ENCODE measurements at regions not wholly inside any gene's neighbourhood (a gene's known extent, or its start where the extent isn't known, plus 50 kb on each side); places are given as distances from the start of the nearest gene placed in this dataset.
A peak's percentile ranks its signal among the peaks of the same experiment; 100 is the strongest.
"Not testable (repeated sequence)": the region's sequence is repeated elsewhere in the genome, so short reads cannot be mapped to it uniquely, and the experiment has no call there.

DNA sequence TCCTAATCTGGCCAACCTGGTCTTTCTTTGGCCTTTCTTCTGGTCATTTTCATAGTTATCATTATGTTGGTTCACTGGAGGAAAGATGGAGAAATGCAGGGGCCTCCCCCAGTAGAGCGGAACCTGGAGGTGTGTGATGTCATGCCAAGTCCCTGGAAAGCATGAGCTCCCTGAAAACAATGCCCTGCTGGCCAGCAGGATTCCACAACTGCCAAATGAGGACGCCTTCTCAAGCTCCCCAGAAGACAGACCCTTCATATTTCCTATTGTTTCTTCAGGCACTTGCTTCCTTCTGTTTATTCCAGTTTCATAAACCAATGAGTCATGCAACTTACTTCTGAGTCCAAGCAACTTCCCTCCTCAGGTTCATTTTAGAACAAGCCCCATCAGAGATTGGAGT, 339.0 kb downstream of the GATA3 start:
- no peak for DNase-seq

DNA sequence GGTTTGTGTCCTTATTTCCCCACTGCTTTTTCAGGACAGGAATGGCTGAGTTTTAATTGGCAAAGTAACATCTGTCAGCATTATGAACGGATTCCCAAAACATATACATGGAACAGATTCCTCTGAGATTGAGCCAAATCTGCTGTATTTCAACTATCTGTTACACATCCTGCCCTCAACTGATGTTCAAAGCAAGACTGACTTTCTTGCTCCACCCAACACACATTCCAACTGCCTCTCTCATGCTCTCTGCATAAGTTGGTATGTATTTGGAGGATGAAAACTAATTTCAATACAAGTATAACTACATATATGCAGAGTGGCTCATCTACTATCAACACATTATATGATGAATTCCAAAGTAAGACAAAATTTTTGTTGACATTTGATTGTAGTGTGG, 342.2 kb downstream of the GATA3 start:
- no peak for DNase-seq

DNA sequence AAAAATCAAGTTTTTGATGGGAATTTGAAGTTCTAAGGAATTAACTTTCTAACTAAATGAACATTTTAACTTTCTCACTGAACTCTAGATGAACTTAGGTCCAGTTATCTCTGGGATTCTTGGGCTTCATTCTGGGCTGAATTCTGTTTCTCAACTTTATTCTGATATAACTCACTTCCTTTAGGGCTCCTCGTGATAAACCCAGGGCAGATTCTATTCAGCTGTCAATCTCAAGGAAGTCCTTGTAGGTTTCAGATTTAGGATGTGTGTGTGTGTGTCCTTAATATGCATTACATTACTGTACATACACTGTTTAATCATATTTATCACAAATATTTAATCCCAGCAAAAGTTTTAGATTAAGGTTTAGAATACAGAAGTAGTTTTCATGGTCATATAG, 344.3 kb downstream of the GATA3 start:
- no peak for DNase-seq

DNA sequence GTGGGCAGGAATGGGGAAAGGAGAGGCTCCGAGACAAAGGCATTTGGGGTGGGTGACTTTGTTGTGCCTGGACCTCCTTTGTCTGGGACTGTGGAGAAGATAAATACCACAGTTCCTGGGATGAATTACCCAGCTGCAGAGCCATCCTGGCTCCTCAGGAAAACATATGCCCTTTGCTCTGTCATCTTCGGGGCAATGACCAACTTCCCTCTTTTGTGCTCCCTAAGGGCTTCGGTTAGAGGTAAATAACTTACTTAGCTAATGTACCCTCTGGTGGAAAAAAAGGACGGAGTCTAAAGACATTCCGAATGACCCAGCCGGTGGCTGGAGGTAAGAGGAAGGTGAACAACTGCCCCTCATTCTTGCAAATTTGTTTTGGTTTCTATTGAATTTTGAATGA, 345.7 kb downstream of the GATA3 start:
- DNase-seq = no peak

DNA sequence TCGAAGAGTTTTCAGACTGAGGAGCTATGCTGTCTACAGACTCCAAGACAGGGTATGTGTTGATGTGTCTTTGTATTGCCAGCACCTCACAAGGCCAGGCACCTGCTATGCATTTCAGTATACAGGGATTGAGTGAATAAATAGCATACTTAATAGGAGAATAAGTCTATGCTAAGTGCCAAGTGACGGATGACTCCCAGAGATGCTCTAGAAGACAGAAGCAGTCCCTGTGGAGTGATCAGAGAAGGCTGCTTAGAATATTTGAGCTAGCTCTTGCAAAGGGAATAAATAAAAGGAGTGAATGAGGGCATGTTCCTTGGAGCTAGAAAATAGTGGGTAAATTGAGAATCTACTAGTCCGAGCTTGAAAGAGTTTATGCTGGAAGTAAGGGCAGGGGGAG, 346.4 kb downstream of the GATA3 start:
- no peak for DNase-seq

DNA sequence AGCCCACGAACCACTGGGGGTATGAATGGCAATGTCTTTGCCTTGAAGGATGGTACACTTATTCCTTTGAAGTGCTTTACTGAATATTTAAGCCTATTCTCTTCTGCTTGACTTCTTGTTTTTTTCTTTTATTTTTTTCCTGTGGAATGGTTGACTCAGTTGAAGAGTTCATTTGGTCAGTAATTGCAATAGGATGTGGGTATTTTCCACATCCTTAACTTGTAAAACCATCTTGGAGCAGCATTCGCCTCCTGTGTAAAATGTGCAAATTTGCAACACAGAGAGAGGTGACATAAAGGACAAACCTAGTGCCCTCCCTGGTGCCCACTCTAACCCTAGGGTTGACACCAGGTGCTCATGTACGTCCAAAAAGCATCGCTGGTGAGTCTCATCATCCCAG, 347.0 kb downstream of the GATA3 start:
- no peak for DNase-seq

DNA sequence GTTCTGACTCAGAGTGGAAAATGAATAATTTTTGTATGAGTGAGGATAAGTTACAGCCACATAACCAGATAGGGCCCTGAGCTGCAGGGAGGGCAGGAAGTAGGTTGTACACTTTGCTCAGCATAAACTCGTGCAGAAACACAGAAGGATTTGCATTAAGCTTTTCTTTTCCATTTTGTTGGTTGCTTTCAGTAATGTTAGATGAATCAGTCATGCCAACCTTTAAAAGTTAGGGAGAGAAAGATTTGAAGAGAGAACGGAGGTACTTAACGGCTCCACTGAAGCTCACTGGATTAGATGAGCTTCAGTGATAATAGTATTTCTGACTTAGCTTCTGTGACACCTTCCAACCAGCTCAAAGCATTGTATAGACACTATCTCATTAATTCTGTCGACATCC, 348.1 kb downstream of the GATA3 start:
- DNase-seq = no peak

DNA sequence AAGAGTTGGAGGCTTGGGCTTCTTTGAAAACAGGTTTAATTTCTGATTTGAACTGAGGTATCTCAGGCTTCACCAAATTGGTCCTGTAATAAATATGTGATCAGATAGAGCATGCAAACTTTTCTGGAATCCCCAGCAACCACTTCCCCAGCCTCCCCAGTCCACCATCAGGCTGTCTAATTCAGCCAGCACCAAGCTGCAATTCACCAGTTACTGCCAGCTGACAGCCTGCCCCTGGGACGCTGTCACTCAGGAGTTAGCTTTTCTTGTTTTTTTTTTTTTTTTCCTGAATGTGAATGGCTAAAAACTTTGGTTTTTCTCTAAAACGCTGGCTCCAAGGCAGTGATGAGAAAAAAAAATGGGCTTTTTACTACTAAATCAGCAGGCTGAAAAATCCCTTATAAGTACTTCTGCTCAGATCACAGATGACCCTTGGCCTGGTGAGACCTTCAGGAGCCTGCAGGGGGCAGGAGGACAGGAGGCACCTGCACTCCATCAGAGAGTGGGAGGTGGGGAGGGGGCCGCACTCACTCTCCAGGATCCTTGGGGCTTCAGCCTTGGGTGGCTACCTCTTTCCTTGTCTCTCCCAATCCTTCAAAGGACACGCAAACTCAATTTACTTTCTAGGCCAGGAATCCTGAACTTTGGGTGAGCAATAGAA, 349.4 kb downstream of the GATA3 start:
- no peak for DNase-seq

DNA sequence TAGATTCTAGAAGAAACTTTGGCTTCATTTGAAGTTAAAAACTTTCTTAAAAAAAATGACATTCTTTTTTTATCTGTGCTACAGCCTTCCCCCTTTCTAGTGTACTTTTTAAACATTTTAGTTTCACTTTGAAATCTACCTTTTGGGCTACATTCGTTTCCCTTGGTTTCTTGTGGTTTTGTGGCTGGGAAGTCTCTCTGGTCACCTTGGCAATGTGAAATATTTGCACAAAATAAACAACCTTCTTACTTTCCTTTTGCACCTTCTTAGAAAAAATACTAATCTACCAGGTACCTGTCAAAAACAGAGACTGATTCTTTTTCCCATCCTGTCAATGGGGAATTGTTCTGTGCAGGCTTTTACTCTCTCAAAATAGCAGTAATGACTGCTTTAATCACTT, 350.2 kb downstream of the GATA3 start:
- no peak for DNase-seq

DNA sequence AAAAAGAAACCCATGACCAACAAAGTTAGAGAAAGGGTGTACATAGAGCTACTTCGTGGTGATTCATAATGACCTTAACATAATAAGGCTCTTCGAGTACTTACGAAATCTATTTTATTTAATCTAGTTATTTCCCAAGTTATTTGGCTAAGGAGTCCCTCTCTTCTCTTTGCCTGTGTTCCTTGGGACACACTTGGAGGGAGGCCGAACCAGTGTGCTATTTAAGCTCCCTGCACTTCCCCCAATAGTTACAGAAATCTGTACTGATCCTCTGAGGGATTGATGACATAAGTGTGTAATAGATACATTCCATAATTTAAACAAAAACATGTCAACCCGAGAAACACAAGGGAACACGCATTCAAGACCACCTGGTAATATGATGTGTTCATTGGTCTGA, 351.1 kb downstream of the GATA3 start:
- no peak for DNase-seq

DNA sequence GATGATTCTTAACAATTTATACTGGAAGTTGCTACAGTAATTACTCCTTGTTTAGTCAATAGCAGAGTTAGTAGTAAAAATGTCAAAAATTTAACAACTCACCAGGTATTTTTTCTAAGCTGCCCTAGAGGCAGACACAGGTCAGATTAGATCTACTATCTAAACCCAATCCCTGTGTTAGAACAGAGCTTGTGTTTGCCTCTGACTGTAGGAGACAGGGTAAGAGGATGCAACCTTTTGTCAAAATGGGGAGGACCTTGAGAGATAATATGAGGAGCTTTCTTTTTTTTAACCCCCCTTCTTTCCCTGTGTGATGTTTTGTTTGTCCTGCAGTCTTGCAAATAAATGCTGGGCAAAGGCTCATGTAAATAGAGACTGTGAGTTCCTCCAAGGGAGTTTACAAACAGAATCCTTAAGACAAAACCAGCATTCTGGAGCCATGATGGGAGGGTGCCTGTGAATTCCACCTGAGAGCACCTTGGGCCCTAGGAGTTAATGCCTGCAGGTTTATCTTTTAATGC, 353.1 kb downstream of the GATA3 start:
- DNase-seq = no peak

DNA sequence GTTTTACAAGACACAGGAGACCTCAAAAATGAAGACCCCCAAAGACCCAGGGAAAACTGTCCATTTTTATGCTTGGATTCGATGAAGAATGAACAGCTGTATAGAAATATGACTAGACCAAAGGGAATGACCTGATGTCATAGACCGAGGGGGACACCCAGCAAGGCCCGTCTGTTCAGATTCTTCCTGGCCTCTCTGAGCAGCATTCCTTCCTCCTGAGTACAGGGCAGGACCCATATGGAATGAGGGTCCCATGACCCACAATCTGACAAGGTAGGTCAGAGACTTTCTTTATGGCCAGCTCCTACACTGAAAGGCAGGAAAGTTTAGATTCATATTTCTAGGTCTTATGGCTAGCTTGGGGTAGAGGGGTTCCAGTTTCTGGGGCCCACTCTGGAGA, 356.0 kb downstream of the GATA3 start:
- DNase-seq = no peak

DNA sequence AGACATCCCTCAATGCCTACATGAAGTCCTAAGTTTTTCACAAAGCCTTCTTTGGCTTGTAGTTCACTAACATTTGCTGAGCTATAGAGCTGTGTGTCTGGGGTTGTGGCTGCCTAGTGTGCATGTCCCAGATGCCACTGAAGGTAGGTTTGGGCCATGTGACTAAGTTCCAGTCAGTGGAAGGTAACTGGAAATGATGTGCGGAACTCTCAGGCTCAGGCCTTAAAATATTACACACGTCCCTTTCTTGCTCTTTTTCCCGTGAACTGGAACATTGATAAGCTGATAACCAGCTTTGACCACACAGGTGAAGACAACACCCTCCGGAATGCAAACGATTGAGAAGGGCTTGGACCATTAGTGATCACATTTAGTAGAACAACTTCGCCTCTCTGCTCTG, 358.1 kb downstream of the GATA3 start:
- no peak for DNase-seq

DNA sequence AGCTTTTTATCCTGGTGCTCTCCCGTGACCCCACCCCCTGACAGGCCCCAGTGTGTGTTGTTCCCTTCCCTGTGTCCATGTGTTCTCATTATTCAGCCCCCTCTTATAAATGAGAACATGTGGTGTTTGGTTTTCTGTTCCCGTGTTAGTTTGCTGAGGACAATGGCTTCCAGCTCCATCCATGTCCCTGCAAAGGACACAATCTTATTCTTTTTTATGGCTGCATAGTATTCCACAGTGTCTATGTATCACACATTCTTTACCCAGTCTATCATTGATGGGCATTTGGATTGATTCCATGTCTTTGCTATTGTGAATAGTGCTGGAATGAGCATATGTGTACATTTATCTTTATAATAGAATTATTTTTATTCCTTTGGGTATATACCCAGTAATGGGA, 360.5 kb downstream of the GATA3 start:
- DNase-seq = not testable (repeated sequence)

DNA sequence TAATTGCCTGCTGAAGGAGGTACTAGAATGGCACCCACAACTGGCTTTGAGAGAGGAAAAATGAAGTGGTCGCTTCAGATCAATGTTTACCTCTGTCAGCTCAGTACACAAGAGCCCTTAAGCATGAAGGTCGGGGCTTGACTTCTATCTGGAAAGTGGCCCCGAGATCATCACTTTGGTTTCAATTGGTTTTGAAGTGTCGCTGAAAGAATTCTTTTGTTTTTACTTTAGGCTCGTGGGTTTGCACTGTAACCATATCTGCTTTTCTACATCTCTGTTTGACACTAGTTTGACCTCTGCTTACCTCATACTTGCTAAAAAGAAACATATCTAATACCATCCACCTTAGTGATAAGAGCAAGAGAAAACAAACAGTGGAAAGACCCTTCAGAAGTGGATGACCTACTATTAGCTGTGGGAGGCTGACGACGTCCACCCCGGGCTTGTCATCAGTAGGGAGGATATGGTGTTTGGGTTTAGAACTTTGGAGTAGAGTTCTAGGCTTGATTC, 361.8 kb downstream of the GATA3 start:
- DNase-seq = peak; percentile 34

DNA sequence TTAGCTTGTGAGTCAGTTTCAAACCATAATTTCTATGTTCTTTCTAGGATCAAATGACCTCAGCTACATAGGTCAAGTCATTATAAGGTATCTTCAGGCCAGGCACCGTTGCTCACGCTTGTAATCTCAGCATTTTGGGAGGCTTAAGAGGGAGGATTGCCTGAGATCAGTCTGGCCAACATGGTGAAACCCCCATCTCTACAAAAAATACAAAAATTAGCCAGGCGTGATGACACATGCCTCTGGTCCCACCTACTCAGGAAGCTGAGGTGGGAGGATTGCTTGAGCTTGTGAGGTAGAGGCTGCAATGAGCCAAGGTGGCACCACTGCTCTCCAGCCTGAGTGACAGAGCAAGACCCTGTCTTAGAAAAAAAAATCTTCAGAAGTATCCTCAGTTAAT, 362.3 kb downstream of the GATA3 start:
- DNase-seq = no peak

DNA sequence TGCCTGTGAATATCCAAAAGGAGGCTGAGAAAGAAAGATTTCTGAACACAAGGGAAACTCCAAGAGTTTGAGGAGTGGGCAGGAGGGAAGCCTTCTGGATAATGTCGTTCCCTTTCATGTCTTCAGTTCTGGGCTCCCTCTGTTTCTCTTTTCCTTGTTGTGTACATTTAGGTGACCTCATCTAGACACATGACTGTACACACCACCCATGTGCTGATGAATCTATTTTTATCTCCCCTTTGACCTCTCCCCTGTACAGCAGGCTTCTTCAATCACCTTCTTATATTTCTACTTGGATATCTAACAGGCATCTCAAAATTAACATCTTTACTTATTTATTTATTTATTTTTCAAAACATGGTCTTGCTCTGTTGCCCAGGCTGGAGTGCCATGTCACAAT, 363.1 kb downstream of the GATA3 start:
- no peak for DNase-seq

DNA sequence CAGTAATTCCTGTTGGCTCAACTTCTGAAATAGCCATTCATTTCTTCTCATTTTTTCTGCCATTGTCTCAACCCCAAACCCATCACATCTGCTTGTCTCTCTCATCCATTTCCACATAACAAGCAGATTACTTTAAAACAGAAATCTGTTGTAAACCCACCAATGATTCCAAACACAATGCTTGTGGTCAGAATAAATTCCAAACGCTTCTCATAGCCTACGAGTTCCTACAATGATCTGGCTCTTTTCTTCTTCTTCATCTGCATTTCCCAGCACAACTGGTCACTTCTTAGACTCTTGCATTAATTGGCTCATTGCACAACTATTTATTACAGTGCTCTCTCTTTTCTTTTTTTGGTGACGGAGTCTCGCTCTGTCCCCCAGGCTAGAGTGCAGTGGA, 364.1 kb downstream of the GATA3 start:
- DNase-seq = no peak

DNA sequence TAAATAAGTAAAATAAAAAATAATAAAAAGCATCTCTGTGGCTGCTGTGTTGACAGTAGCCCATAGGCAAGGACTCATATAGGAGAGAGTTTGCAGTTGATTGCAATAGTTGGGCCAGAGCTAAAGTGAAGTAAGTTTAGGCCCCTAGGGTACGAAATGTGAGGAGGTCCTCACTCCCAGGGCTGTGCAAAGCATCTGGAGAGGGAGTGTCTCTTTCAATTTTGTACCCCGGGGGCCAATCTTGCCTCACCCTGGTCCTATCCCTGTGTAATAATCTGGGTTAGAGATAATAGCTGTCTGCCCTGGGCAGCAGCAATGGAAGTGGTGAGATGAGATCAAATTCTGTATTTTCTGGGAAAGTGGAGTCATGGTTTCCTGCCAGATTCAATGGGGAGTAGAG, 365.7 kb downstream of the GATA3 start:
- DNase-seq = no peak

DNA sequence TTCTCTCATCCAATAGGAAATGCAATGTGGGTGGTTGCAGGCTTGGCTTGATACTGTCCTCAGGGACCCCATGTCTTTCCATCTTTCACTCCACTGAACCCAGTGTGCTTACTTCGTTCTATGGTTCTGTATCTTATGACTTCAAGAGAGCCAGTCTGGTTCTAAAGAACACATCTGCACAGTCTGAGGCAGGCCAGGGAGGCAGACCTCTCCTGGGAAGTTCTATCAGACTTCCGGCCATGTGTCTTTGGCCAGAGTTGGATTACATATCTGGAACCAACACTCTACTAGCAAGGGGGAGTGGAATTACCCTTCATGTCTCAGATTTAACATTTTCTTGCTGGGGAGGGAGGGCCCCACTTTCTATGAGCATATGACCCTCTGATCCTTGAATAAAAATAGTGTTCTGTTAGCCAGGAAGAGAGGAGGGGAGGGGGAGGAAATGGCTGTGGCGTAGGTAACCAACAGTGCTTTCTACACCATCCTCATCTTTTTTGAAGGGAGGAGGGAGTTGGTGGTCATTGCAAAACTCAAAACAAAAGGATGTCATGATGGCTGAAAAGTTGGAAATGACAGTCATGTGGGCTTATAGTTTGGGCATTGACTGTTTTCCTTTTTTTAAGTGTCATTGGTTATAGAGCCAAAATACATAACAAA, 370.2 kb downstream of the GATA3 start:
- no peak for DNase-seq

DNA sequence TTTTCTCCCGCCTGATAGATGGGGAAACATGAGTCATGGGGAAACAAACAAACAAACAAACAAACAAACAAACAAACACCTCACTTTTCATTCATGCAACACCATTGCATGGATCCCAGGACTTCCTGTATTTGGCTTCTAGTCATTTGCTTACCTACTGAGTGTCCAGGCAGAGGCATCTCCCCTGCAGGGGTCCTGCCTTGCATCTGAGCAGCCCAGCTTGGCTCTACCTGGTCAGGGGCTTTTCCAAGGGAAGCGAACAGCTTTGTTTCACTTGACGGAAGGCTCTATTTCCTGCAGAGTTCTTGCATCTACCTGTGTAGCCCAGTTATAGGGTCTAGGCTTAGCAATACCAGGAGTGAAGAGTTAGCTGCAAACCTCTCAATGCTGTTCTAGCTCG, 374.2 kb downstream of the GATA3 start:
- no peak for DNase-seq

DNA sequence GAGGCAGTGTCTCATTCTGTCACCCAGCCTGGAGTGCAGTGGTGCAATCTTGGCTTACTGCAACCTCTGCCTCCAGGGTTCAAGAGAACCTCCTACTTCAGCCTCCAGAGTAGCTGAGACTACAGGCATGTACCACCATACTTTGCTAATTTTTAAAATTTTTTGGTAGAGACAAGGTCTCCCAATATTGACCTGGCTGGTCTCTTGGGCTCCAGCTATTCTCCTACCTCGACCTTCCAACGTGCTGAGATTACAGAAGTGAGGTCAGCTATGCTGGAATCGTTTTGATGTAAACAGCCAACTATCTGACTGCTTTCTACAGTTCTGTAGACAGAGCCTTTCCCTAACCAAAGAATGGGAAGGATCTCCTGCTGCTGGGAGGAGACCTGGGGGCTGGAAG, 375.8 kb downstream of the GATA3 start:
- no peak for DNase-seq

DNA sequence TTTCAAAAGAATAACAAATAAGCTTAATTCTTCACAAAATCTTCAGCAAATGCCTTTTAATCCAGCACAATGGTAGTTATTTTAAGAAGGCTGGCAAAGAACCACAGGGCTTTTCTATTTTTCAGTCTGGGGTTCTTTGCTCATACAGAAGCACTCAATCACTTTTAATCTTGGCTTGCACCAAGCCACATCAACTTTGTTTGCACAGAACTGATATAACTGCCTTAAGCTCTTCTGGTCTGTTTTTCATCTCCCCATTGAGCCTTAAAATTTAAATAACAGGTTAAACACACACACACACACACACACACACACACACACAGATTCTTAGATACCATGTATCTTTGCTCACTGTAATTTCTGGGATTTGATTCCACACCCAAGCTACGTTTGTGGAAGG, 377.0 kb downstream of the GATA3 start:
- no peak for DNase-seq

DNA sequence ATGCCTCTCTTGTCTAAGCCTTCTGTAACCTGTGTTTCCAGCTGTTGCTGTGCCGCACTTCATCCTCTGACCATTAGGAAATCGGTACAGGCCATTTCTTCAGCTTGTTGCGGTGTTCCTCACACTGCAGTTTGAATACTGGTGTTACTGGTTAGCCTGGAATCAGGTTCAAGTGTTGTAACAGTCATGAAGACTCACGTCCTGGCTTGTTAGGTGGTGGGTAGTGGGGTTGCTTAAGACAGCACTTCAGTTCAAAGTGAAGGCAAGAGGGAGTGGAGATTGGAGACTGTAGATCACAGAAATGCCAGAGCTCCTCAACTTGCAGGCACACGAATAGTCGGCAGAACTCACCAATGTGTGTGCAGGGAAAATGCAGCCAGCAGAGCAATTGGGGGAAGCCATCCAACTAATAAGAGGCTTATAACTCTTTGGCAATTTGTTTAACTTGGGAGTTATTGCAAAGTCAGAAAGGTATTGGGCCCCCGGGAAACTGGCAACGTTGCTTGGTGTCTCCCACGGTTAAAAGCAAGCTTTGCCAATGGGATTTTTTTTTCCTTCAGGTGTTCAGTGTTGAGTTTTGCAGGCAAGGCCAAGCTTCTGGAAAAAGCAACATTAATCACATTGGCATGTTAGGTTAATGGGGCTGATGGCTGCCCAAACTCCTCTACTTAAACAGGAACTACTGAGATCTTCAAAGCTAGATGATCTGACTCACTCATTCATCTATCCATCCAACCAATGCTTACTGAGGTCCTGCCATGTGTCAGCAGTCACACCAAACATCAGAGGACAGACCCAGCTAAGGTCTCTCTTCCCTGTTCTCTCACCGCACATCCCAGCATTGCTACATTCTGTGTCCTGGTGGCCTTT, 380.9 kb downstream of the GATA3 start:
- DNase-seq = no peak
